ENCODE measurements at regions not wholly inside any gene's neighbourhood (a gene's known extent, or its start where the extent isn't known, plus 50 kb on each side); places are given as distances from the start of the nearest gene placed in this dataset.

GRCh38 chr20:56733967-56734366, 104.9 kb downstream of the TFAP2C start:
- no TSS peak for BruUV-seq (replicated peaks)
- no peaks in the 10 kb centered on the region; a peak in 2 of 4 replicates for H3K27me3 ChIP-seq (replicated peaks in 1 of 2; ENCODE audit: control insufficient read depth in 2 of 2, insufficient read depth in 2 of 2, low read length in 1 of 2)
- H3K4me2 ChIP-seq (ENCODE audit: control insufficient read depth, insufficient read depth), result no peak overlapping the region
- TF ChIP-seq ZNF384 (IDR thresholded peaks at IDR 0.05; ENCODE audit: borderline replicate concordance, low read depth, low read length) (no peak), POLR2A (IDR thresholded peaks at IDR 0.05; ENCODE audit: low read depth, low read length) (no peak), RAD51 (IDR thresholded peaks at IDR 0.05) (no peak), ATF7 (IDR thresholded peaks at IDR 0.05; ENCODE audit: low read depth) (no peak), SUPT20H (IDR thresholded peaks at IDR 0.05; ENCODE audit: borderline replicate concordance, control insufficient read depth, low read depth, low read length) (no peak), STAT1 (conservative IDR thresholded peaks at IDR 0.05) (no peak), E4F1 (IDR thresholded peaks at IDR 0.05; ENCODE audit: borderline replicate concordance, partially characterized antibody) (no peak), EED (IDR thresholded peaks at IDR 0.05; ENCODE audit: low read depth) (no peak)
- TF ChIP-seq, protein P1, sequence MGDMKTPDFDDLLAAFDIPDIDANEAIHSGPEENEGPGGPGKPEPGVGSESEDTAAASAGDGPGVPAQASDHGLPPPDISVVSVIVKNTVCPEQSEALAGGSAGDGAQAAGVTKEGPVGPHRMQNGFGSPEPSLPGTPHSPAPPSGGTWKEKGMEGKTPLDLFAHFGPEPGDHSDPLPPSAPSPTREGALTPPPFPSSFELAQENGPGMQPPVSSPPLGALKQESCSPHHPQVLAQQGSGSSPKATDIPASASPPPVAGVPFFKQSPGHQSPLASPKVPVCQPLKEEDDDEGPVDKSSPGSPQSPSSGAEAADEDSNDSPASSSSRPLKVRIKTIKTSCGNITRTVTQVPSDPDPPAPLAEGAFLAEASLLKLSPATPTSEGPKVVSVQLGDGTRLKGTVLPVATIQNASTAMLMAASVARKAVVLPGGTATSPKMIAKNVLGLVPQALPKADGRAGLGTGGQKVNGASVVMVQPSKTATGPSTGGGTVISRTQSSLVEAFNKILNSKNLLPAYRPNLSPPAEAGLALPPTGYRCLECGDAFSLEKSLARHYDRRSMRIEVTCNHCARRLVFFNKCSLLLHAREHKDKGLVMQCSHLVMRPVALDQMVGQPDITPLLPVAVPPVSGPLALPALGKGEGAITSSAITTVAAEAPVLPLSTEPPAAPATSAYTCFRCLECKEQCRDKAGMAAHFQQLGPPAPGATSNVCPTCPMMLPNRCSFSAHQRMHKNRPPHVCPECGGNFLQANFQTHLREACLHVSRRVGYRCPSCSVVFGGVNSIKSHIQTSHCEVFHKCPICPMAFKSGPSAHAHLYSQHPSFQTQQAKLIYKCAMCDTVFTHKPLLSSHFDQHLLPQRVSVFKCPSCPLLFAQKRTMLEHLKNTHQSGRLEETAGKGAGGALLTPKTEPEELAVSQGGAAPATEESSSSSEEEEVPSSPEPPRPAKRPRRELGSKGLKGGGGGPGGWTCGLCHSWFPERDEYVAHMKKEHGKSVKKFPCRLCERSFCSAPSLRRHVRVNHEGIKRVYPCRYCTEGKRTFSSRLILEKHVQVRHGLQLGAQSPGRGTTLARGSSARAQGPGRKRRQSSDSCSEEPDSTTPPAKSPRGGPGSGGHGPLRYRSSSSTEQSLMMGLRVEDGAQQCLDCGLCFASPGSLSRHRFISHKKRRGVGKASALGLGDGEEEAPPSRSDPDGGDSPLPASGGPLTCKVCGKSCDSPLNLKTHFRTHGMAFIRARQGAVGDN (IDR thresholded peaks at IDR 0.05), result no peak
- ChIA-PET RAD21 (ENCODE audit: unreplicated experiment) (no interaction called here), CTCF (no interaction called here), SMC1A (ENCODE audit: uncharacterized antibody, unreplicated experiment) (no interaction called here), POLR2A (no interaction called here)
- WGBS (ENCODE audit: insufficient coverage, insufficient replicate concordance, low lambda C conversion rate, missing lambda C conversion rate), result 10% methylated on average over 5 of the region's 6 CpGs
- H3K9ac ChIP-seq (ENCODE audit: control insufficient read depth, insufficient read depth, low read length), result no peak overlapping the region
- DNase-seq (ENCODE audit: low read depth, low spot score) (no peak), FAIRE-seq (no peak), ATAC-seq (no peak)
- H3K9me3 ChIP-seq (replicated peaks; ENCODE audit: control insufficient read depth, insufficient read depth, low read length), result no peaks in the 10 kb centered on the region
- intact Hi-C loops (cut with micrococcal nuclease; ENCODE audit: unreplicated experiment) (no loop called here), in situ Hi-C loops (cut with MboI) (no loop called here)
- H3K4me1 ChIP-seq (ENCODE audit: control insufficient read depth, insufficient read depth, low read length), result no peaks in the 10 kb centered on the region
- no peaks in the 10 kb centered on the region for H3K36me3 ChIP-seq (ENCODE audit: control insufficient read depth in 2 of 2, insufficient read depth in 2 of 2, low read length in 1 of 2)
- no peak overlapping the region for H3K4me3 ChIP-seq
- H3K79me2 ChIP-seq (ENCODE audit: control insufficient read depth, insufficient read depth, low read length), result no peaks in the 10 kb centered on the region
- no peaks in the 10 kb centered on the region for H4K20me1 ChIP-seq (ENCODE audit: control insufficient read depth, insufficient read depth)
- no peak overlapping the region for H2AFZ ChIP-seq (ENCODE audit: control insufficient read depth, low read depth, low read length)
- no peak overlapping the region for H3K27ac ChIP-seq (ENCODE audit: control insufficient read depth, insufficient read depth)
